HepG2 (cell line): ENCODE measurements at regions not wholly inside any gene's neighbourhood (a gene's known extent, or its start where the extent isn't known, plus 50 kb on each side); places are given as distances from the start of the nearest gene placed in this dataset.
A peak's percentile ranks its signal among the peaks of the same experiment; 100 is the strongest.

ENCODE experiments used
- ATAC-seq: fragments of 200-7000 bp; cut with Tn5 transposase; 3 replicates; pipeline ENCODE4 v1.9.1; 2020; ENCODE audit warnings: mild to moderate bottlenecking, moderate library complexity
- BruUV-seq: library from RNA; stranded (reverse); fragments of 400-500 nt; replicated peaks from 2 replicates; lab custom pipeline; 2021; lab: Mats Ljungman, UMichigan
- CTCF ChIA-PET: fragments of 300-600 bp; formaldehyde crosslinking; extraction: SDS; loops from one replicate; lab custom pipeline; 2021; ENCODE audit warnings: low total read pairs, inconsistent platforms, low intra/inter-chr PET ratio; lab: Yijun Ruan, JAX
- POLR2A ChIA-PET: fragments of 350-600 bp; sonication (Branson Sonifier 250); formaldehyde crosslinking; loops from one replicate; lab custom pipeline; 2020; ENCODE audit warnings: antibody characterized with exemption, inconsistent platforms; lab: Yijun Ruan, JAX
- DNase-seq: peaks from one replicate; pipeline ENCODE4 v3.0.0-alpha.2; 2015; ENCODE audit warnings: low spot score
- FAIRE-seq: peaks from 3 replicates; lab custom pipeline; 2011; peaks lifted over from hg19 to GRCh38; lab: Jason Lieb, UNC
- H2AFZ ChIP-seq: one replicate; pipeline ENCODE4 v1.6.1; 2011; ENCODE audit warnings: low read length, inconsistent platforms
- H3K27ac ChIP-seq: fragments of 300-600 bp; 3 replicates; pipeline ENCODE4 v1.8.0; 2011; ENCODE audit warnings: mixed run types, mild to moderate bottlenecking, mixed read lengths, low read length, inconsistent platforms; ENCODE audit not compliant: insufficient read depth; ENCODE audit errors: extremely low read length
- H3K27me3 ChIP-seq, 2 experiments: fragments of 200-600 bp in 1 of 2; 2 replicates in 1 of 2; 3 replicates in 1 of 2; pipeline versions ENCODE4 v1.6.0 to v1.8.0; 2011; ENCODE audit warnings: low read length in 2 of 2, mild to moderate bottlenecking in 2 of 2, moderate library complexity in 2 of 2, inconsistent platforms in 1 of 2; ENCODE audit not compliant: insufficient read depth in 2 of 2, control insufficient read depth in 1 of 2
- H3K36me3 ChIP-seq, 2 experiments: fragments of 200-600 bp in 1 of 2; replicated peaks in 1 of 2; 2 replicates in 1 of 2; 3 replicates in 1 of 2; pipeline versions ENCODE4 v1.5.1 to v1.8.0; 2011; ENCODE audit warnings: low read length in 2 of 2, inconsistent platforms in 1 of 2; ENCODE audit not compliant: insufficient read depth in 2 of 2, control insufficient read depth in 1 of 2
- H3K4me1 ChIP-seq: 2 replicates; pipeline ENCODE4 v1.5.1; 2012; ENCODE audit warnings: low read length, inconsistent platforms; ENCODE audit not compliant: insufficient read depth
- H3K4me2 ChIP-seq: 2 replicates; pipeline ENCODE4 v1.6.0; 2011; ENCODE audit warnings: low read depth, low read length, inconsistent platforms
- H3K4me3 ChIP-seq, 3 experiments: fragments of 200-600 bp in 1 of 3; sonication (generic), shearing (Covaris generic) in 1 of 3; replicated peaks in 1 of 3; 2 replicates each; pipeline ENCODE4 v1.5.1; 2011 to 2016; ENCODE audit warnings: low read length in 3 of 3, inconsistent platforms in 2 of 3, low read depth in 2 of 3, mild to moderate bottlenecking in 2 of 3, control low read depth in 1 of 3, mixed read lengths in 1 of 3; ENCODE audit not compliant: insufficient read depth in 1 of 3
- H3K79me2 ChIP-seq: one replicate; pipeline ENCODE4 v1.6.1; 2011; ENCODE audit warnings: low read length, inconsistent platforms; ENCODE audit not compliant: insufficient read depth
- H3K9ac ChIP-seq: 2 replicates; pipeline ENCODE4 v1.6.0; 2011; ENCODE audit warnings: mild to moderate bottlenecking, low read depth, low read length, inconsistent platforms; ENCODE audit not compliant: insufficient read depth
- H3K9me3 ChIP-seq: 2 replicates; pipeline ENCODE4 v1.5.1; 2012; ENCODE audit warnings: mild to moderate bottlenecking, low read length
- H4K20me1 ChIP-seq: 2 replicates; pipeline ENCODE4 v1.6.0; 2011; ENCODE audit warnings: inconsistent platforms, mild to moderate bottlenecking, low read length, moderate library complexity; ENCODE audit not compliant: insufficient read depth
- ATF7 ChIP-seq, 2 experiments: fragments of 450-650 bp in 1 of 2; sonication (generic) in 1 of 2; formaldehyde crosslinking in 1 of 2; IDR thresholded peaks; 2 replicates each; pipeline versions ENCODE4 v1.4.0 to v1.6.1; 2016 to 2020; ENCODE audit warnings: antibody characterized with exemption in 1 of 2, mild to moderate bottlenecking in 1 of 2, missing genetic modification reagents in 1 of 2
- CEBPB ChIP-seq: IDR thresholded peaks from 2 replicates; pipeline ENCODE4 v1.6.1; 2011; ENCODE audit warnings: low read depth, low read length, improper control_type of control experiment, borderline replicate concordance
- CREB1 ChIP-seq, 2 experiments: fragments of 450-650 bp in 1 of 2; IDR thresholded peaks; 2 replicates each; pipeline ENCODE4 v1.6.1; 2016 to 2017; ENCODE audit warnings: control low read depth in 1 of 2, mild to moderate bottlenecking in 1 of 2, missing compliant biosample characterization in 1 of 2, missing genetic modification characterization in 1 of 2
- MNT ChIP-seq: fragments of 450-650 bp; IDR thresholded peaks from 2 replicates; pipeline ENCODE4 v1.6.1; 2016
- ZNF501 ChIP-seq: sonication (generic); formaldehyde crosslinking; IDR thresholded peaks from 2 replicates; pipeline ENCODE4 v1.5.1; 2020; ENCODE audit warnings: mild to moderate bottlenecking, moderate library complexity, missing genetic modification reagents
- ZNF850 ChIP-seq: sonication (generic); formaldehyde crosslinking; conservative IDR thresholded peaks from 2 replicates; pipeline ENCODE4 v1.9.0; 2021; ENCODE audit warnings: mild to moderate bottlenecking, missing genetic modification reagents
- WGBS: methylation state at CpG from one replicate; pipeline ENCODE4 v1.1.6; 2017; ENCODE audit warnings: low lambda C conversion rate; 5-methylcytosine and 5-hydroxymethylcytosine counted together
- in situ Hi-C: cut with HindIII; loops from 2 replicates; pipeline ENCODE4 v1.10.0; 2017; ENCODE audit warnings: low pct_unique_long_range_greater_than_20kb; ENCODE audit not compliant: extremely low pct_ligation_motif_present
- intact Hi-C: fragments of 100-400 bp; cut with micrococcal nuclease; formaldehyde crosslinking; loops from one replicate; pipeline ENCODE4 v1.10.0; 2022; ENCODE audit not compliant: unreplicated experiment

- no peak overlapping the region for H2AFZ ChIP-seq
- FAIRE-seq (no peak), DNase-seq (no peak), ATAC-seq (no peak)
- H3K36me3 ChIP-seq, result no peaks in the 10 kb centered on the region
- intact Hi-C loops, result no loop called here
- in situ Hi-C loops, result no loop called here
- H4K20me1 ChIP-seq, result no peaks in the 10 kb centered on the region
- H3K4me1 ChIP-seq, result peaks cover 7% of the 10 kb centered on the region; the same call in 1 of the 2 replicates
- H3K9ac ChIP-seq, result no peak overlapping the region
- H3K79me2 ChIP-seq, result no peaks in the 10 kb centered on the region
- ChIA-PET CTCF (no interaction called here), POLR2A (no interaction called here)
- H3K4me2 ChIP-seq, result no peak overlapping the region
- H3K27ac ChIP-seq, result no peak overlapping the region
- BruUV-seq, result no TSS peak
- H3K9me3 ChIP-seq, result no peaks in the 10 kb centered on the region
- H3K4me3 ChIP-seq, result no peak overlapping the region
- TF ChIP-seq MNT (peak; percentile 88), ATF7 (IDR thresholded peaks at IDR 0.05) (peak; percentile 96), ATF7 (CRISPR knock-in tag; IDR thresholded peaks at IDR 0.05) (no peak), ZNF501 (no peak), CREB1 (IDR thresholded peaks at IDR 0.05) (peak; percentile 96), CREB1 (CRISPR knock-in tag; IDR thresholded peaks at IDR 0.05) (no peak)
- no peaks in the 10 kb centered on the region; a peak in 1 of 5 replicates for H3K27me3 ChIP-seq
- WGBS, result 40% methylated on average over 10 of the region's 10 CpGs
Measured at GRCh38 chr2:8317418-8317817, 364.4 kb upstream of the ID2 start.

- in situ Hi-C loops, result no loop called here
- 0% methylated on average over 2 of the region's 2 CpGs for WGBS
Measured at GRCh38 chr2:8319219-8319618, 362.6 kb upstream of the ID2 start.

More at GRCh38 chr2:8319219-8319618, 362.6 kb upstream of the ID2 start:
- Histone ChIP-seq H3K4me3 (no peak overlapping the region), H3K9me3 (no peaks in the 10 kb centered on the region), H3K9ac (no peak overlapping the region), H3K27me3 (peaks cover 2 to 7% of the 10 kb centered on the region in 2 experiments; a peak in 4 of 5 replicates), H3K79me2 (no peaks in the 10 kb centered on the region), H3K36me3 (no peaks in the 10 kb centered on the region), H3K4me1 (0 out of 2 replicates have a peak, but pooled peaks cover 6% of the 10 kb centered on the region), H3K27ac (no peak overlapping the region), H2AFZ (no peak overlapping the region), H3K4me2 (no peak overlapping the region), H4K20me1 (no peaks in the 10 kb centered on the region)
- no TSS peak for BruUV-seq
- intact Hi-C loops, result no loop called here
- ATAC-seq, result no peak
- POLR2A ChIA-PET, result no interaction called here
- DNase-seq, result no peak
- TF ChIP-seq ZNF850, result no peak
- peak; percentile 39; the same call in 1 of the 2 replicates for TF ChIP-seq ATF7 (IDR thresholded peaks at IDR 0.05)
- TF ChIP-seq ATF7 (CRISPR knock-in tag; IDR thresholded peaks at IDR 0.05), result no peak
- TF ChIP-seq CEBPB, result peak; percentile 55; the same call in 1 of the 2 replicates
- no peak for FAIRE-seq
- CTCF ChIA-PET, result no interaction called here
